OCI-LY3 (cell line): ENCODE measurements at regions not wholly inside any gene's neighbourhood (a gene's known extent, or its start where the extent isn't known, plus 50 kb on each side); places are given as distances from the start of the nearest gene placed in this dataset.
"Not testable (repeated sequence)": the region's sequence is repeated elsewhere in the genome, so short reads cannot be mapped to it uniquely, and the experiment has no call there.

Source experiments
- CTCF ChIP-seq: fragments of 200-600, 300-600 bp; sonication (generic); IDR thresholded peaks from 2 replicates; pipeline ENCODE4 v1.5.1; 2014; ENCODE audit warnings: antibody characterized with exemption, low read length, low read depth
- EZH2phosphoT487 ChIP-seq: fragments of 200-600 bp; shearing (Covaris generic); IDR thresholded peaks from 2 replicates; pipeline ENCODE4 v1.6.1; 2018; ENCODE audit warnings: antibody characterized with exemption, mixed run types, low read depth

GRCh38 chr14:19305776-19306175 lies 128.4 kb downstream of the POTEG start:
- TF ChIP-seq CTCF, EZH2phosphoT487: not testable (repeated sequence)
